Endothelial cell of umbilical vein (primary cell): ENCODE measurements at regions not wholly inside any gene's neighbourhood (a gene's known extent, or its start where the extent isn't known, plus 50 kb on each side); places are given as distances from the start of the nearest gene placed in this dataset.

ENCODE experiments used
- BruUV-seq: library from RNA; stranded (reverse); fragments of 400-500 nt; replicated peaks from 2 replicates; lab custom pipeline; 2021; lab: Mats Ljungman, UMichigan
- CTCF ChIA-PET: fragments of 300-600, 350-600 bp; sonication (Branson Sonifier 250); formaldehyde crosslinking; loops from one replicate; lab custom pipeline; 2021; ENCODE audit warnings: antibody characterized with exemption, inconsistent platforms; lab: Charles Lee
- POLR2A ChIA-PET: fragments of 300-600, 350-600 bp; sonication (Branson Sonifier 250); formaldehyde crosslinking; loops from one replicate; lab custom pipeline; 2021; ENCODE audit warnings: antibody characterized with exemption, inconsistent platforms; lab: Charles Lee
- DNase-seq: peaks from one replicate; pipeline ENCODE4 v3.0.0-alpha.2; 2011; ENCODE audit warnings: low read depth, low spot score
- FAIRE-seq: peaks from 2 replicates; lab custom pipeline; 2011; peaks lifted over from hg19 to GRCh38; lab: Jason Lieb, UNC
- H2AFZ ChIP-seq: 2 replicates; pipeline ENCODE4 v1.6.0; 2012; ENCODE audit warnings: low read depth, low read length, control low read depth, inconsistent platforms
- H3K27ac ChIP-seq: 2 replicates; pipeline ENCODE4 v1.5.1; 2011; ENCODE audit warnings: low read depth, mild to moderate bottlenecking, control low read depth, low read length, moderate library complexity; ENCODE audit not compliant: insufficient read depth
- H3K27me3 ChIP-seq, 2 experiments: 2 replicates each; pipeline versions ENCODE4 v1.6.0 to v1.6.1; 2011; ENCODE audit warnings: low read length in 2 of 2, mixed read lengths in 1 of 2; ENCODE audit not compliant: control insufficient read depth in 2 of 2, insufficient read depth in 2 of 2
- H3K36me3 ChIP-seq, 2 experiments: 2 replicates in 1 of 2; 3 replicates in 1 of 2; pipeline ENCODE4 v1.5.1; 2011; ENCODE audit warnings: low read length in 2 of 2, mild to moderate bottlenecking in 1 of 2, moderate library complexity in 1 of 2; ENCODE audit not compliant: control insufficient read depth in 2 of 2, insufficient read depth in 2 of 2; ENCODE audit errors: extremely low read depth in 1 of 2
- H3K4me1 ChIP-seq: 3 replicates; pipeline ENCODE4 v1.5.1; 2011; ENCODE audit warnings: mild to moderate bottlenecking, low read length; ENCODE audit not compliant: control insufficient read depth, insufficient read depth; ENCODE audit errors: extremely low read depth
- H3K4me2 ChIP-seq: 2 replicates; pipeline ENCODE4 v1.6.1; 2011; ENCODE audit warnings: low read length, control low read depth, mixed read lengths; ENCODE audit not compliant: insufficient read depth
- H3K4me3 ChIP-seq, 3 experiments: fragments of 200-600 bp in 1 of 3; sonication (generic), shearing (Covaris generic) in 1 of 3; replicated peaks in 1 of 3; 2 replicates each; pipeline ENCODE4 v1.5.1; 2011 to 2016; ENCODE audit warnings: control low read depth in 3 of 3, low read length in 3 of 3, mild to moderate bottlenecking in 2 of 3, inconsistent platforms in 1 of 3, low read depth in 1 of 3, moderate library complexity in 1 of 3; ENCODE audit not compliant: insufficient read depth in 1 of 3
- H3K79me2 ChIP-seq: 2 replicates; pipeline ENCODE4 v1.6.0; 2012; ENCODE audit warnings: low read length, inconsistent platforms; ENCODE audit not compliant: control insufficient read depth, insufficient read depth
- H3K9ac ChIP-seq: replicated peaks from 2 replicates; pipeline ENCODE3; 2011; ENCODE audit warnings: low read length, control low read depth; ENCODE audit not compliant: insufficient read depth; ENCODE audit errors: extremely low read depth
- H3K9me1 ChIP-seq: replicated peaks from 3 replicates; pipeline ENCODE4 v1.6.0; 2011; ENCODE audit warnings: mild to moderate bottlenecking, low read length; ENCODE audit not compliant: control insufficient read depth, insufficient read depth; ENCODE audit errors: extremely low read depth
- H3K9me3 ChIP-seq: replicated peaks from 2 replicates; pipeline ENCODE4 v1.5.1; 2012; ENCODE audit warnings: low read length, inconsistent platforms; ENCODE audit not compliant: control insufficient read depth, insufficient read depth
- H4K20me1 ChIP-seq: replicated peaks from 2 replicates; pipeline ENCODE3; 2011; ENCODE audit warnings: mild to moderate bottlenecking, low read length; ENCODE audit not compliant: control insufficient read depth, insufficient read depth; ENCODE audit errors: extremely low read depth
- EZH2 ChIP-seq: IDR thresholded peaks from 2 replicates; pipeline ENCODE4 v1.6.1; 2012; ENCODE audit warnings: borderline replicate concordance, low read depth, mild to moderate bottlenecking, moderate library complexity, low read length, inconsistent platforms; ENCODE audit not compliant: severe bottlenecking
- FOS ChIP-seq: IDR thresholded peaks from 2 replicates; pipeline ENCODE4 v1.6.1; 2011; ENCODE audit warnings: mild to moderate bottlenecking, low read length, moderate library complexity, borderline replicate concordance; ENCODE audit not compliant: insufficient read depth
- JUN ChIP-seq: IDR thresholded peaks from 2 replicates; pipeline ENCODE4 v1.6.1; 2011; ENCODE audit warnings: borderline replicate concordance, low read depth; ENCODE audit not compliant: insufficient read length, insufficient read depth
- dilution Hi-C: fragments of 300-500 bp; cut with MboI; formaldehyde crosslinking; loops from one replicate; pipeline ENCODE4 v1.15.0; 2019; ENCODE audit warnings: low sequenced_read_pairs; ENCODE audit not compliant: extremely low pct_ligation_motif_present
- intact Hi-C: fragments of 100-400 bp; cut with micrococcal nuclease; formaldehyde crosslinking; loops from one replicate; pipeline ENCODE4 v1.10.0; 2022
- TF ChIP-seq, protein P1 (sequence below), 2 donors: IDR thresholded peaks; 1 replicate in 1 of 2; 2 replicates in 1 of 2; pipeline ENCODE4 v1.5.1; 2011; ENCODE audit warnings: low read length in 2 of 2, mild to moderate bottlenecking in 2 of 2, moderate library complexity in 2 of 2, control low read depth in 1 of 2, inconsistent platforms in 1 of 2, low read depth in 1 of 2; ENCODE audit not compliant: insufficient read depth in 1 of 2; ENCODE audit errors: extremely low read depth in 1 of 2

DNA sequence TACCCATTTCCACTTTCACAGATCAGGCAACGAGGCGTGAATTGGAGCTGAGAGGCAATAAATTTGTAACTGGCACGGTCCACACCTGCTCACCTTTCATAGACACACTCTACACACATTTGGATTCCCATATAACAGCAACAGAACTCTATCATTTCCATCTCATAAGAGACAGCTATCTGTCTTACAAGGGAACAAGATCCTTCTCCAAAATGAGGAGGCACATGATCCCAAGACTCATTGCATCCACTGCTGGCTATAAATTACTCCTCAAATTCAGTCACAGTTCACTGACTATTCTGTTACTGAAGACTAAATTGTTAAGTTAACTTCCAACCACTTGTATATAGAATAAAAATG is 342.8 kb downstream of the MATN1 start:
- Histone ChIP-seq H3K9me3 (no peaks in the 10 kb centered on the region), H3K9ac (no peak overlapping the region), H3K36me3 (no peaks in the 10 kb centered on the region), H3K4me2 (no peak overlapping the region), H3K9me1 (no peaks in the 10 kb centered on the region), H3K4me1 (no peaks in the 10 kb centered on the region), H3K27ac (no peak overlapping the region), H3K4me3 (no peak overlapping the region), H3K27me3 (no peaks in the 10 kb centered on the region), H2AFZ (no peak overlapping the region), H3K79me2 (no peaks in the 10 kb centered on the region), H4K20me1 (no peaks in the 10 kb centered on the region)
- TF ChIP-seq JUN = no peak
- TF ChIP-seq FOS = no peak
- no peak for TF ChIP-seq EZH2
- intact Hi-C loops (loop anchor here (1.0 to 5.0 kb wide), 7 partner anchors 268 to 1144 kb away; partner anchors contain the start of gene PTPRU), dilution Hi-C loops (no loop called here)
- BruUV-seq = no TSS peak
- FAIRE-seq = no peak
- ChIA-PET CTCF (interaction anchor here (0.6 to 2.4 kb wide), 68 partner anchors 9 to 1499 kb away, joined by 3 to 109 read pairs (median 4); partner anchors contain the start of gene PTPRU), POLR2A (no interaction called here)
- DNase-seq = no peak

DNA sequence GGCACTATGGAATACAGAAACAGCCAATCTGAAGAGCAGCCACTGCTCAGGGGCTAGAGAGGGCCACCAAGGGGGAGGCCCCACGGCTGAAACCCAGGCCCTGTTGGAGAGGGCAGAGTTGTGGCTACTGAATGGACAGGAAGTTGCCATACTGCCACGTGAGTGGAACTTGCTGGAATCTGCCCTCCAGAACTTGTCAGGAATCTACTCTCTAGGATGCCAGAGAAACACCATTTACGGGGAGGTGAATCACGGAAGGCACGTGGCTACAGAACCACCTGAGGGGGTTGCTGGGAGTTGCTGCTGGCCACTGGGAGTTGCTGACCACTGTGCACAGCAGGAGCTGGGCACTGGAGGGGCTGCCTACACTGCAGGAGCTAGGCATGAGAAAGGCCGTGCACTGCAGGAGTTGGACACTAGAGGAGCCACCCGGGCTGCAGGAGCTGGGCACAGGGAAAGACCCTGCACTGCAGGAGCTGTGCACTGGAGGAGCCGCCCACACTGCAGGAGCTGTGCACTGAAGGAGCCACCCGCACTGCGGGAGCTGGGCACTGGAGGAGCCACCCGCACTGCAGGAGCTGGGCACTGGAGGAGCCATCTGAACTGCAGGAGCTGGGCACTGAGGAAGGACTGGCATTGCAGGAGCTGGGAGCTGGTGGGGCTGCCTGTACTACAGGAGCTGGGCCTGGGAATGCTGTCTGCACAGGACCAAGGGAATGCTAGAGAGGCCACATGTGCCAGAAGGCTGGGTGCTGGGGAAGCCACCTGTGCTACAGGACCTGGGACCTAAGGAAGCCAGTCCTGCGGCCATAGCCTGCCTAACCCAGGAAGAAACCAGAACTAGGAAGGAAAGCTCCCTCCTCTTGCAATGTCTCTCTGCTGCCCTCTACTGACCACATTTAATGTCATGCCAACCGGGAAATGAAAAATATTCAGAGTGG is 343.4 kb downstream of the MATN1 start:
- intact Hi-C loops = loop anchor here (1.0 to 5.0 kb wide), 7 partner anchors 268 to 1144 kb away; partner anchors contain the start of gene PTPRU
- H3K79me2 ChIP-seq = no peaks in the 10 kb centered on the region
- H3K9ac ChIP-seq = no peak overlapping the region
- no peaks in the 10 kb centered on the region for H3K27me3 ChIP-seq
- H3K4me2 ChIP-seq = no peak overlapping the region
- dilution Hi-C loops = no loop called here
- no peaks in the 10 kb centered on the region for H4K20me1 ChIP-seq
- no TSS peak for BruUV-seq
- no peaks in the 10 kb centered on the region for H3K9me3 ChIP-seq
- H2AFZ ChIP-seq = no peak overlapping the region
- H3K9me1 ChIP-seq = no peaks in the 10 kb centered on the region
- H3K27ac ChIP-seq = no peak overlapping the region
- no peaks in the 10 kb centered on the region for H3K4me1 ChIP-seq
- H3K36me3 ChIP-seq = no peaks in the 10 kb centered on the region
- FAIRE-seq = peak; percentile 87
- DNase-seq = peak; percentile 50
- ChIA-PET CTCF (interaction anchor here (0.6 to 2.4 kb wide), 71 partner anchors 8 to 1498 kb away, joined by 3 to 109 read pairs (median 4); partner anchors contain the start of gene PTPRU), POLR2A (no interaction called here)
- no peak for TF ChIP-seq FOS
- TF ChIP-seq, protein P1, sequence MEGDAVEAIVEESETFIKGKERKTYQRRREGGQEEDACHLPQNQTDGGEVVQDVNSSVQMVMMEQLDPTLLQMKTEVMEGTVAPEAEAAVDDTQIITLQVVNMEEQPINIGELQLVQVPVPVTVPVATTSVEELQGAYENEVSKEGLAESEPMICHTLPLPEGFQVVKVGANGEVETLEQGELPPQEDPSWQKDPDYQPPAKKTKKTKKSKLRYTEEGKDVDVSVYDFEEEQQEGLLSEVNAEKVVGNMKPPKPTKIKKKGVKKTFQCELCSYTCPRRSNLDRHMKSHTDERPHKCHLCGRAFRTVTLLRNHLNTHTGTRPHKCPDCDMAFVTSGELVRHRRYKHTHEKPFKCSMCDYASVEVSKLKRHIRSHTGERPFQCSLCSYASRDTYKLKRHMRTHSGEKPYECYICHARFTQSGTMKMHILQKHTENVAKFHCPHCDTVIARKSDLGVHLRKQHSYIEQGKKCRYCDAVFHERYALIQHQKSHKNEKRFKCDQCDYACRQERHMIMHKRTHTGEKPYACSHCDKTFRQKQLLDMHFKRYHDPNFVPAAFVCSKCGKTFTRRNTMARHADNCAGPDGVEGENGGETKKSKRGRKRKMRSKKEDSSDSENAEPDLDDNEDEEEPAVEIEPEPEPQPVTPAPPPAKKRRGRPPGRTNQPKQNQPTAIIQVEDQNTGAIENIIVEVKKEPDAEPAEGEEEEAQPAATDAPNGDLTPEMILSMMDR (IDR thresholded peaks at IDR 0.05; ENCODE audit: extremely low read depth in 1 of 2, insufficient read depth in 1 of 2, low read depth in 1 of 2, low read length in 2 of 2) = peak; percentile 73 to 76
- no peak overlapping the region for H3K4me3 ChIP-seq
